GM12892 (cell line): ENCODE measurements at regions not wholly inside any gene's neighbourhood (a gene's known extent, or its start where the extent isn't known, plus 50 kb on each side); places are given as distances from the start of the nearest gene placed in this dataset.

Experiments used
- POLR2A ChIP-seq: IDR thresholded peaks from 2 replicates; pipeline ENCODE4 v1.6.1; 2011; ENCODE audit warnings: low read depth, low read length, control low read depth
- POLR2AphosphoS5 ChIP-seq: IDR thresholded peaks from 2 replicates; pipeline ENCODE4 v1.6.1; 2011; ENCODE audit warnings: low read depth, low read length, control low read depth
- TAF1 ChIP-seq: IDR thresholded peaks from 2 replicates; pipeline ENCODE4 v1.6.1; 2011; ENCODE audit warnings: low read depth, mild to moderate bottlenecking, control low read depth, low read length, borderline replicate concordance

DNA sequence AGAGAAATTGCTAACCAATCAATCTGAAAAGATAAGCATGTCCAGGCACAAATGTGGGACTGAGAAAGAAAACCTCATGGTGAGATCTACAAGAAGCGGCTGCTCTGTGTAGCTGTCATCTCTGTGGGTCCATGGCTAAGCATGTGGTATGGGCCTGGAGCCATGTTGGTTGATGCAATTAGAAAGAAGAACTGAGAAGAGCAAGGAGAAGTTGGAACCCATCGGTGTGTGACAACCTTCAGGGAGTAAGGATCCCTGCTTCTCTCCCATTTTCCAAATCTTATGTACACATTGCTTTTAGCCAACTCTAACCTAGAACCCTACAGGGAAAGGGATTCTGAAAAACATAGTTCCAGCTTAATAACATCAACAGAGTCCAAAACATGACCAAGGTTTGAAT is 890.2 kb downstream of the FSTL5 start:
- TF ChIP-seq POLR2A (no peak), TAF1 (no peak), POLR2AphosphoS5 (no peak)
